Fibroblast of villous mesenchyme (primary cell): ENCODE measurements at regions not wholly inside any gene's neighbourhood (a gene's known extent, or its start where the extent isn't known, plus 50 kb on each side); places are given as distances from the start of the nearest gene placed in this dataset.
"Not testable (repeated sequence)": the region's sequence is repeated elsewhere in the genome, so short reads cannot be mapped to it uniquely, and the experiment has no call there.

Experiments
- DNase-seq: peaks from one replicate; pipeline ENCODE4 v3.0.0-alpha.2; 2010; ENCODE audit warnings: low read depth
- H3K4me3 ChIP-seq: 2 replicates; pipeline ENCODE4 v1.5.1; 2011; ENCODE audit warnings: low read depth, mild to moderate bottlenecking, low read length
- TF ChIP-seq, protein P1 (sequence below): IDR thresholded peaks from 2 replicates; pipeline ENCODE4 v1.5.1; 2012; ENCODE audit warnings: low read depth, mild to moderate bottlenecking, low read length; ENCODE audit not compliant: insufficient read depth

- no peak overlapping the region for H3K4me3 ChIP-seq
- TF ChIP-seq, protein P1, sequence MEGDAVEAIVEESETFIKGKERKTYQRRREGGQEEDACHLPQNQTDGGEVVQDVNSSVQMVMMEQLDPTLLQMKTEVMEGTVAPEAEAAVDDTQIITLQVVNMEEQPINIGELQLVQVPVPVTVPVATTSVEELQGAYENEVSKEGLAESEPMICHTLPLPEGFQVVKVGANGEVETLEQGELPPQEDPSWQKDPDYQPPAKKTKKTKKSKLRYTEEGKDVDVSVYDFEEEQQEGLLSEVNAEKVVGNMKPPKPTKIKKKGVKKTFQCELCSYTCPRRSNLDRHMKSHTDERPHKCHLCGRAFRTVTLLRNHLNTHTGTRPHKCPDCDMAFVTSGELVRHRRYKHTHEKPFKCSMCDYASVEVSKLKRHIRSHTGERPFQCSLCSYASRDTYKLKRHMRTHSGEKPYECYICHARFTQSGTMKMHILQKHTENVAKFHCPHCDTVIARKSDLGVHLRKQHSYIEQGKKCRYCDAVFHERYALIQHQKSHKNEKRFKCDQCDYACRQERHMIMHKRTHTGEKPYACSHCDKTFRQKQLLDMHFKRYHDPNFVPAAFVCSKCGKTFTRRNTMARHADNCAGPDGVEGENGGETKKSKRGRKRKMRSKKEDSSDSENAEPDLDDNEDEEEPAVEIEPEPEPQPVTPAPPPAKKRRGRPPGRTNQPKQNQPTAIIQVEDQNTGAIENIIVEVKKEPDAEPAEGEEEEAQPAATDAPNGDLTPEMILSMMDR = no peak
- DNase-seq = no peak
These were observed 875.9 kb downstream of the TTLL7 start for GRCh38 chr1:83123019-83123418.

GRCh38 chr1:83118472-83118871 is 880.5 kb downstream of the TTLL7 start:
- TF ChIP-seq, protein P1 = no peak
- H3K4me3 ChIP-seq = no peak overlapping the region
- no peak for DNase-seq

DNA sequence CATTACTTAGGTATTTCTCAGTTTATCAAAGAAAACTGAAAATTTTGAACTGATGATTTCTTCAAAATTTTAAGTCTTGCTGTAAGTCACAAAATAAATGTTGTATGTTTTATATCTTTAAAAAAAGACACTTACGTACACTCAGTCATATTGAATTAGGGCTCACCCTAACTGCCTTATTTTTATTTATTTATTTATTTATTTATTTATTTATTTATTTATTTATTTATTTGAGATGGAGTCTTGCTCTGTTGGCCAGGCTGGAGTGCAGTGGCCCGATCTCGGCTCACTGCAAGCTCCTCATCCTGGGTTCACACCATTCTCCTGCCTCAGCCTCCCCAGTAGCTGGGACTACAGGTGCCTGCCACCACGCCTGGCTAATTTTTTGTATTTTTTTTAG is 881.9 kb downstream of the TTLL7 start:
- DNase-seq, H3K4me3 ChIP-seq: not testable (repeated sequence)

- DNase-seq = no peak
- H3K4me3 ChIP-seq = no peak overlapping the region
- TF ChIP-seq, protein P1 = no peak
These were observed 883.1 kb downstream of the TTLL7 start for GRCh38 chr1:83115785-83116184.

DNA sequence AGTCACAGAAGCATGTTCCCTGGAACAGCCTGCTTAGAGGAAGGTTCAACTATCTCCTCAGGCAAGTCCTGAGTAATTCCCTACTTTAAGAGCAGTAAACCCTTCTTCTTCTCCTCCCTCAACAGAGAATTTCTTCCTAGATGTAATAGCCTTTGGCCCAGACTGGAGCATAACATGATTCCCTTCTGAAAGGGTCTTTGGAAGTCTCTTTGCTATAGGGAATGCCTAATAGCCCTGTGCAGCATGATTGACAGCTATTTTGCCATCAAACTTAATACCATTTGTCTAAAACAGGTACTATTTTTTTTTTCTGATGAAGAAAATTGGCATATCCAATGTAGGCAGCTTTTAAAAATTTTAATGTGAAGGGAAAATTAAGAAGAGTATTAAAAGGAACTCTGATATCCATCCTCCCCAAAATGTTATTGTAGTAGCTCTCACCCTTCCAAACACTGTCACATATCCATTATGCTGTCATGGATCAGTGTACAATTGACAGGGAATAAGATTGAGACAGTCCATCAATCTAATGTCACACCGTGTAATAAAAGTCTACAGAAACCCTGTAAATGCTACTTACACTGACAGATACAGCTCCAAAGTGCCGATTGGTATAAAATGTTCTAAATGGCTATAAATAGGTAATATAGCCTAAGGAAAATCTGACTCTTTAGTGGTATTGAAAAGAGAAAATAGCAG is 884.6 kb downstream of the TTLL7 start:
- no peak for DNase-seq
- TF ChIP-seq, protein P1 = no peak

GRCh38 chr1:83113652-83114051 is 885.3 kb downstream of the TTLL7 start:
- no peak for DNase-seq
- no peak overlapping the region for H3K4me3 ChIP-seq
- TF ChIP-seq, protein P1 = no peak

More for the DNA sequence above, 884.6 kb downstream of the TTLL7 start:
- H3K4me3 ChIP-seq = no peak overlapping the region

- TF ChIP-seq, protein P1 = no peak
- no peak overlapping the region for H3K4me3 ChIP-seq
- no peak for DNase-seq
These were observed 886.6 kb downstream of the TTLL7 start for GRCh38 chr1:83112248-83112885.
